GM12878 (cell line): ENCODE measurements at regions not wholly inside any gene's neighbourhood (a gene's known extent, or its start where the extent isn't known, plus 50 kb on each side); places are given as distances from the start of the nearest gene placed in this dataset.

ENCODE experiments used
- ATAC-seq: fragments of 200-7000 bp; cut with Tn5 transposase; 3 replicates; pipeline ENCODE4 v1.9.1; 2020; ENCODE audit warnings: mild to moderate bottlenecking, moderate library complexity
- BruUV-seq: library from RNA; stranded (reverse); fragments of 400-500 nt; replicated peaks from 2 replicates; lab custom pipeline; 2021; lab: Mats Ljungman, UMichigan
- CTCF ChIA-PET: fragments of 300-600 bp; sonication (Branson Sonifier 250); formaldehyde crosslinking; extraction: SDS; loops from one replicate; lab custom pipeline; 2021; ENCODE audit warnings: inconsistent platforms; lab: Yijun Ruan, JAX
- POLR2A ChIA-PET: fragments of 350-600 bp; formaldehyde crosslinking; extraction: SDS; loops from one replicate; lab custom pipeline; 2021; ENCODE audit warnings: inconsistent platforms; lab: Charles Lee
- RAD21 ChIA-PET: fragments of 300-600 bp; sonication (Branson Sonifier 250); formaldehyde crosslinking; loops from one replicate; lab custom pipeline; 2023; ENCODE audit warnings: antibody characterized with exemption; ENCODE audit not compliant: unreplicated experiment; lab: Charles Lee
- SMC1A ChIA-PET: fragments of 300-600 bp; sonication (Branson Sonifier 250); formaldehyde crosslinking; loops from one replicate; lab custom pipeline; 2023; ENCODE audit not compliant: unreplicated experiment, uncharacterized antibody; lab: Charles Lee
- DNase-seq: peaks from one replicate; pipeline ENCODE4 v3.0.0-alpha.2; 2011; ENCODE audit warnings: low read depth, low spot score
- FAIRE-seq: peaks from 3 replicates; lab custom pipeline; 2011; peaks lifted over from hg19 to GRCh38; lab: Jason Lieb, UNC
- H2AFZ ChIP-seq: 2 replicates; pipeline ENCODE4 v1.6.0; 2011; ENCODE audit warnings: low read depth, low read length, control low read depth; ENCODE audit not compliant: control insufficient read depth
- H3K27ac ChIP-seq: 2 replicates; pipeline ENCODE4 v1.5.1; 2011; ENCODE audit warnings: control low read depth; ENCODE audit not compliant: control insufficient read depth, insufficient read depth
- H3K27me3 ChIP-seq, 2 experiments: replicated peaks in 1 of 2; 2 replicates each; pipeline versions ENCODE4 v1.6.0 to v1.6.1; 2011; ENCODE audit warnings: low read length in 1 of 2; ENCODE audit not compliant: control insufficient read depth in 2 of 2, insufficient read depth in 2 of 2
- H3K36me3 ChIP-seq, 2 experiments: 2 replicates each; pipeline ENCODE4 v1.5.1; 2011; ENCODE audit warnings: low read length in 1 of 2; ENCODE audit not compliant: control insufficient read depth in 2 of 2, insufficient read depth in 2 of 2
- H3K4me1 ChIP-seq: 2 replicates; pipeline ENCODE4 v1.6.1; 2011; ENCODE audit warnings: mild to moderate bottlenecking, low read length, moderate library complexity, mixed read lengths; ENCODE audit not compliant: control insufficient read depth, insufficient read depth
- H3K4me2 ChIP-seq: 2 replicates; pipeline ENCODE4 v1.6.0; 2011; ENCODE audit warnings: control low read depth; ENCODE audit not compliant: control insufficient read depth, insufficient read depth
- H3K4me3 ChIP-seq: fragments of 200-600 bp; sonication (generic); 2 replicates; pipeline ENCODE4 v1.5.1; 2016
- H3K79me2 ChIP-seq: 2 replicates; pipeline ENCODE4 v1.6.0; 2011; ENCODE audit warnings: low read length; ENCODE audit not compliant: control insufficient read depth, insufficient read depth
- H3K9ac ChIP-seq: 2 replicates; pipeline ENCODE4 v1.8.0; 2011; ENCODE audit warnings: low read length, control low read depth, mixed read lengths; ENCODE audit not compliant: control insufficient read depth, insufficient read depth
- H3K9me3 ChIP-seq: replicated peaks from 3 replicates; pipeline ENCODE4 v1.5.1; 2011; ENCODE audit warnings: mild to moderate bottlenecking, low read length; ENCODE audit not compliant: control insufficient read depth, insufficient read depth
- H4K20me1 ChIP-seq: 2 replicates; pipeline ENCODE4 v1.6.0; 2011; ENCODE audit not compliant: control insufficient read depth, insufficient read depth
- BCL11A ChIP-seq: IDR thresholded peaks from 2 replicates; pipeline ENCODE4 v1.6.1; 2011; ENCODE audit warnings: low read depth, low read length
- CREM ChIP-seq: IDR thresholded peaks from 2 replicates; pipeline ENCODE4 v1.6.1; 2014; ENCODE audit warnings: antibody characterized with exemption, low read depth
- CTCF ChIP-seq, 3 experiments: IDR thresholded peaks in 2 of 3; conservative IDR thresholded peaks in 1 of 3; 2 replicates each; pipeline ENCODE4 v1.5.1; 2011; ENCODE audit warnings: low read depth in 3 of 3, low read length in 3 of 3, mild to moderate bottlenecking in 3 of 3, control low read depth in 2 of 3, moderate library complexity in 2 of 3, inconsistent platforms in 1 of 3, mixed read lengths in 1 of 3; ENCODE audit not compliant: control insufficient read depth in 2 of 3, insufficient read depth in 1 of 3; ENCODE audit errors: extremely low read depth in 1 of 3
- E2F8 ChIP-seq: fragments of 450-650 bp; IDR thresholded peaks from 2 replicates; pipeline ENCODE4 v1.6.1; 2018; ENCODE audit warnings: mild to moderate bottlenecking, low read depth, moderate library complexity; ENCODE audit not compliant: partially characterized antibody
- HDGF ChIP-seq: fragments of 450-650 bp; IDR thresholded peaks from 2 replicates; pipeline ENCODE4 v1.6.1; 2016; ENCODE audit warnings: antibody characterized with exemption
- IRF3 ChIP-seq: fragments of 450-650 bp; IDR thresholded peaks from 2 replicates; pipeline ENCODE4 v1.6.1; 2014; ENCODE audit warnings: mild to moderate bottlenecking
- MEF2B ChIP-seq: fragments of 450-650 bp; IDR thresholded peaks from 2 replicates; pipeline ENCODE4 v1.6.1; 2018; ENCODE audit warnings: mild to moderate bottlenecking, moderate library complexity; ENCODE audit not compliant: partially characterized antibody, poor library complexity, severe bottlenecking
- RAD21 ChIP-seq: IDR thresholded peaks from 2 replicates; pipeline ENCODE4 v1.6.1; 2011; ENCODE audit warnings: mild to moderate bottlenecking, low read depth, low read length, moderate library complexity; ENCODE audit not compliant: insufficient read depth
- REST ChIP-seq: IDR thresholded peaks from 2 replicates; pipeline ENCODE4 v1.6.1; 2012; ENCODE audit warnings: mild to moderate bottlenecking, low read depth, low read length
- YY1 ChIP-seq: IDR thresholded peaks from 2 replicates; pipeline ENCODE4 v1.6.1; 2011; ENCODE audit warnings: low read depth, mild to moderate bottlenecking, low read length
- ZNF622 ChIP-seq: fragments of 450-650 bp; IDR thresholded peaks from 2 replicates; pipeline ENCODE4 v1.6.1; 2017; ENCODE audit warnings: mild to moderate bottlenecking, inconsistent platforms
- ZZZ3 ChIP-seq: IDR thresholded peaks from 2 replicates; pipeline ENCODE4 v1.6.1; 2011; ENCODE audit warnings: low read depth; ENCODE audit not compliant: control insufficient read depth, insufficient read length
- WGBS: methylation state at CpG from one replicate; pipeline ENCODE4 v1.1.6; 2016; ENCODE audit warnings: low lambda C conversion rate; ENCODE audit not compliant: insufficient replicate concordance, insufficient coverage; ENCODE audit errors: missing lambda C conversion rate; 5-methylcytosine and 5-hydroxymethylcytosine counted together
- in situ Hi-C: fragments of 300-500 bp; cut with MboI; formaldehyde crosslinking; loops from 9 replicates; pipeline ENCODE4 v1.14.3; 2018; ENCODE audit warnings: mixed read lengths
- intact Hi-C: fragments of 100-400 bp; cut with micrococcal nuclease; formaldehyde crosslinking; loops from one replicate; pipeline ENCODE4 v1.14.2; 2022; ENCODE audit not compliant: unreplicated experiment

DNA sequence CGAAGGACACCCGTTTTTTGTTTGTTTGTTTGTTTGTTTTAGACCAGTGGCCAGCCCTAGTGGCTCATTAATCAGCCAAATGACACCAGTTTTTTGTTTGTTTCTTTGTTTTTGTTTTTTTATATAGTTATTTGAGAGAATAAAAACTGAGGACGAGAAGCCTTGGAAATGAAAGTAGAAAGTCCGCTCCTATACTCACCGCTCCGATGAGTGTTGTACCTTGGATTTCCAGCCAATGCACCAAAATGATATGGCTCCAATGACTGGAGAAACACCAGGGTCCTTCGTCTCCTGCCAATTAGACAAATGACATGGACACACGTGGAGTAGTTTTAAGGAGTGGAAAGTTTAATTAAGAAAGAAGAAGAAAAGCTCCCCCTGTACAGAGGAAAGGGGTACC, 87.9 kb downstream of the ZXDA start (continued):
- TF ChIP-seq MEF2B (no peak), E2F8 (no peak), BCL11A (no peak), ZZZ3 (no peak)

DNA sequence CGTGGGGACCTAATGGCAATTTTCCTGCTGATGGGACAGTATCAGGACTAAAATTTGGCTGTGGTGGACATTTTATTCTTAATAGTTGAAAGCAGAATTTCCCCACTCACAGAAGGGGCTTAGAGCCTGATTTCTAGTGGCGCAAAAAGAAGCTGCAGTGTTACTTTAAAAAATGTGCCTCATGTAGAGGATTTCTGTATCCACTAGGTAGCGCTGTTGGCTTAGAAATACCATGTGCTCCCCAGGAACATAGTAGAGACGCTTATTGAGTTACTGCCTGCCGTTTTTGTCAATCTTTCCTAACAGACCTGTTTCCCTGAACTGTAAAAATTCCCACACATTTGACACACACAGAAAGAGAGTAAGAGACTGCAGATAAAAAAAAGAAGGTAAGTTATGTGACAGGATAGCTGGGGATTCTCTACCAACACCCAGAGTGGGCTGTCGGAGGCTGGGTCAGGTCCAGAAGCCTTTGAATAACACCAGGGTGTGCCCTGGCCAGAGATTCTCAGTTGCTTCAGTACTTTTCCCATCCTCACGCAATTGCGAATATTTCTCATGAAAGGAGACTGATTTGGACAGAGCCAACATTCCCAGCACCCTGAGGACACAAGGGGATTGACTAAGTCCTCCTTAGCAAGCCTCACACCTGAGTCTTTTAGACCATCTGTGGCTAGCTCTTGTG, 88.4 kb downstream of the ZXDA start:
- no TSS peak for BruUV-seq
- Histone ChIP-seq H3K9me3 (no peaks in the 10 kb centered on the region), H3K4me2 (no peak overlapping the region), H3K36me3 (no peaks in the 10 kb centered on the region), H4K20me1 (no peaks in the 10 kb centered on the region; the same call in 1 of the 2 replicates), H3K27me3 (no peaks in the 10 kb centered on the region), H3K79me2 (no peaks in the 10 kb centered on the region), H2AFZ (no peak overlapping the region), H3K27ac (no peak overlapping the region), H3K9ac (no peak overlapping the region), H3K4me1 (no peaks in the 10 kb centered on the region), H3K4me3 (no peak overlapping the region)
- RAD21 ChIA-PET = interaction anchor here (0.9 to 1.0 kb wide), 3 partner anchors 103 to 202 kb away, joined by 3 read pairs; no protein-coding TSS in a partner anchor
- 13% methylated on average over 8 of the region's 8 CpGs for WGBS
- ATAC-seq (peak; percentile 90), FAIRE-seq (peak; percentile 76), DNase-seq (peak; percentile 13)
- SMC1A ChIA-PET = interaction anchor here (1.0 kb wide), 1 partner anchor 11 kb away, joined by 4 read pairs; no protein-coding TSS in a partner anchor
- intact Hi-C loops (loop anchor here (1.0 to 2.0 kb wide), 3 partner anchors 97 to 205 kb away; no protein-coding TSS in a partner anchor), in situ Hi-C loops (no loop called here)
- POLR2A ChIA-PET = no interaction called here
- CTCF ChIA-PET = interaction anchor here (0.9 to 4.4 kb wide), 6 partner anchors 94 to 210 kb away, joined by 3 to 18 read pairs (median 4); no protein-coding TSS in a partner anchor
- no peak for TF ChIP-seq ZNF622
- peak; percentile 54 to 77 (median 64); a peak in 5 of 6 replicates for TF ChIP-seq CTCF (IDR thresholded peaks at IDR 0.05 in 2 of 3, conservative IDR thresholded peaks at IDR 0.05 in 1 of 3; ENCODE audit: control insufficient read depth in 2 of 3, extremely low read depth in 1 of 3, insufficient read depth in 1 of 3, low read depth in 3 of 3, low read length in 3 of 3)
- TF ChIP-seq REST = no peak
- TF ChIP-seq HDGF = no peak
- no peak for TF ChIP-seq CREM
- TF ChIP-seq RAD21 = peak; percentile 92
- no peak for TF ChIP-seq IRF3
- peak; percentile 39; the same call in 1 of the 2 replicates for TF ChIP-seq YY1
